ENCODE measurements at regions not wholly inside any gene's neighbourhood (a gene's known extent, or its start where the extent isn't known, plus 50 kb on each side); places are given as distances from the start of the nearest gene placed in this dataset.

- TF ChIP-seq CTCF (IDR thresholded peaks at IDR 0.05) (no peak), POLR2A (IDR thresholded peaks at IDR 0.05) (no peak)
These were observed 297.0 kb upstream of the DSEL start for GRCh38 chr18:67813380-67814028.
